Stimulated activated naive B cell treated with anti-CD40 and anti-IgM and Interleukin-4, amounts not matched to agents 10 μg/mL and 1 μg/mL and 100 μg/mL, for 72 hours (primary cell): ENCODE measurements at regions not wholly inside any gene's neighbourhood (a gene's known extent, or its start where the extent isn't known, plus 50 kb on each side); places are given as distances from the start of the nearest gene placed in this dataset.

Source experiments
- ATAC-seq, 2 donors: fragments of 150-1000 bp; cut with Tn5 transposase; replicated peaks; 2 replicates each; pipeline ENCODE4 v1.10.0; 2021; ENCODE audit warnings: moderate library complexity in 1 of 2
- DNase-seq: peaks from one replicate; pipeline ENCODE4 v3.0.0; 2021
- H3K27ac Mint-ChIP-seq: one replicate; pipeline ENCODE4 v1.8.0; 2022; ENCODE audit warnings: mild to moderate bottlenecking, mixed read lengths
- H3K27me3 Mint-ChIP-seq, 2 donors: one replicate each; pipeline ENCODE4 v1.8.0; 2022; ENCODE audit warnings: mixed read lengths in 2 of 2
- H3K36me3 Mint-ChIP-seq, 2 donors: one replicate each; pipeline ENCODE4 v1.8.0; 2022; ENCODE audit warnings: mixed read lengths in 2 of 2, mild to moderate bottlenecking in 1 of 2
- H3K4me1 Mint-ChIP-seq, 2 donors: one replicate each; pipeline ENCODE4 v1.8.0; 2022; ENCODE audit warnings: mixed read lengths in 2 of 2, mild to moderate bottlenecking in 1 of 2
- H3K4me3 Mint-ChIP-seq, 2 donors: one replicate each; pipeline ENCODE4 v1.8.0; 2022; ENCODE audit warnings: mild to moderate bottlenecking in 2 of 2, mixed read lengths in 2 of 2, moderate library complexity in 1 of 2
- H3K9me3 Mint-ChIP-seq, 2 donors: one replicate each; pipeline ENCODE4 v1.8.0; 2022; ENCODE audit warnings: mixed read lengths in 2 of 2, mild to moderate bottlenecking in 1 of 2

GRCh38 chr22:34129691-34130486 lies 209.6 kb upstream of the LARGE1 start:
- Mint-ChIP-seq H3K4me1 (no peaks in the 10 kb centered on the region), H3K36me3 (no peaks in the 10 kb centered on the region), H3K27me3 (peaks cover 11 to 26% of the 10 kb centered on the region in 2 donors), H3K27ac (no peak overlapping the region), H3K9me3 (no peaks in the 10 kb centered on the region), H3K4me3 (no peak overlapping the region)
- DNase-seq (no peak), ATAC-seq (no peak)

- Mint-ChIP-seq H3K36me3 (no peaks in the 10 kb centered on the region), H3K27me3 (peaks cover 8 to 16% of the 10 kb centered on the region in 2 donors), H3K27ac (no peak overlapping the region), H3K9me3 (no peaks in the 10 kb centered on the region), H3K4me3 (no peak overlapping the region), H3K4me1 (no peaks in the 10 kb centered on the region)
- ATAC-seq (no peak), DNase-seq (no peak)
Measured at GRCh38 chr22:34135749-34136148, 215.5 kb upstream of the LARGE1 start.

DNA sequence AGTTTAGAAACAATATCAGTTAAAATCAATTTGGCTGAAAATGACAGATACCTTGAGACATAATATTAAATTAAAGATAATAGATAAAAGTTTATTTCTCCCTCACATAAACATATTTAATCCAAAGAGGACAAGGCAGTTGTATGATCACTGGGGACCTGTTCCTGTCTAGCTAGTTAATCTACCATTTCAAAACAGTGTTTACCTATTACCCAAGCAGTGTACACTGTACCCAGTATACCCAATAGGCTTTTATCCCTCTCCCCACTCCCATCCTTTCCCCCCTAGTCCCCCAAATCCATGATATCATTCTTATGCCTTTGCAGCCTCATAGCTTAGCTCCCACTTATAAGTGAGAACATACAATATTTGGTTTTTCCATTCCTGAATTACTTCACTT lies 229.7 kb upstream of the LARGE1 start:
- H3K4me3 Mint-ChIP-seq = no peak overlapping the region
- no peak for DNase-seq
- H3K27me3 Mint-ChIP-seq = peaks cover 4 to 8% of the 10 kb centered on the region in 2 donors
- H3K4me1 Mint-ChIP-seq = no peaks in the 10 kb centered on the region
- H3K9me3 Mint-ChIP-seq = peaks cover 7 to 18% of the 10 kb centered on the region in 2 donors
- ATAC-seq = no peak
- no peaks in the 10 kb centered on the region for H3K36me3 Mint-ChIP-seq
- no peak overlapping the region for H3K27ac Mint-ChIP-seq

DNA sequence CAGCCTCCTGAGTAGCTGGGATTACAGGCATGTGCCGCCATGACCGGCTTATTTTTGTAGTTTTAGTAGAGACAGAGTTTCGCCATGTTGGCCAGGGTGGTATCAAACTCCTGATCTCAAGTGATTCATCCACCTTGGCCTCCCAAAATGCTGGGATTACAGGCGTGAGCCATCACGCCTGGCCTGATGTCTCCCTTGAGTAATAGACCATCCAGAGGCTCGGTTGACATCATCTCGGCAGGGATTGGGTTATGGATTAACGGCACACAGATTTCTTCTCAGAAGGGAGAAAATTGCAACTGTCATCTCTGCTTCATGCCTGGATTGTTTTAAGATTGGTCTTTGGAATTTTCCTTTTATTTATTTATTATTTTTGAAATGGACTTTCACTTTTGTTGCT lies 239.2 kb upstream of the LARGE1 start:
- DNase-seq (no peak), ATAC-seq (no peak)
- H3K4me1 Mint-ChIP-seq = no peaks in the 10 kb centered on the region
- H3K27me3 Mint-ChIP-seq = peaks cover 0 to 20% of the 10 kb centered on the region in 2 donors
- no peaks in the 10 kb centered on the region for H3K9me3 Mint-ChIP-seq
- no peak overlapping the region for H3K4me3 Mint-ChIP-seq
- no peaks in the 10 kb centered on the region for H3K36me3 Mint-ChIP-seq
- H3K27ac Mint-ChIP-seq = no peak overlapping the region

- DNase-seq (no peak), ATAC-seq (no peak)
- Mint-ChIP-seq H3K27me3 (peaks cover 0 to 20% of the 10 kb centered on the region in 2 donors), H3K9me3 (no peaks in the 10 kb centered on the region), H3K4me1 (no peaks in the 10 kb centered on the region), H3K36me3 (no peaks in the 10 kb centered on the region), H3K27ac (no peak overlapping the region), H3K4me3 (no peak overlapping the region)
Measured at GRCh38 chr22:34160141-34160783, 240.0 kb upstream of the LARGE1 start.

DNA sequence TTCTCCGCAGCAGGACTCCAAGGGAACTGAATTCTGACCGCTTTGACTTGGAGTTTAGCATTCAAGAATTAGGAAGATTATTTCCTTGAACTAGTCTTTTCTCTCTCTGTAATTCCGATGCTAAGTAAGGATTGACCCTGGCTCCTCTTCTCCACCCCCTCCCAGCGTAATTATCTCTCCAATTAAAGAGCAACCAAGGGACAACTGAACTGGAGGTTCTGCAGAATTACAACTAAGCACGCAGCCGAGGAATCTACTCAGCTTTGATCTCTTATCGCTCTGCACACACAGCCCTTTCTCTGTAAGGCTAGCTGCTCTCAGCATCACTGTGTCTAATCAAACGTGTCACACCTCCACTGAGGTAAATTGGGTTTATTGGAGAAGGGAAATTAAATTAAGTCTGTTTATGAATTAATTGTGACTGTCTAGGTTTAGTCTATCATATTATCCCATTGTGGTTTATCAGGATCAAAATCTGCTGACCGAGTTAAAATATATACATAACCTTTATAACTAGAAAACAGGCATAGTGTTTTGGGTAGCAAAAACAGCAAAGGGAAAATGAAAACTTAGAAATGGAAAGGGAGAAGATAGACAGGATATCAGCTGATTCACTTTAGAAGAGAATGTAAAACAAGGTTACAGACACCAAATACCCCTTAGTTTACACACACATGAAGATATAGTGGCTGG lies 241.3 kb upstream of the LARGE1 start:
- Mint-ChIP-seq H3K27ac (no peak overlapping the region), H3K27me3 (peaks cover 0 to 20% of the 10 kb centered on the region in 2 donors), H3K36me3 (no peaks in the 10 kb centered on the region), H3K4me1 (no peaks in the 10 kb centered on the region), H3K9me3 (no peaks in the 10 kb centered on the region), H3K4me3 (no peak overlapping the region)
- DNase-seq (no peak), ATAC-seq (no peak)

GRCh38 chr22:34198976-34199375 lies 278.7 kb upstream of the LARGE1 start:
- no peak overlapping the region for H3K27ac Mint-ChIP-seq
- H3K27me3 Mint-ChIP-seq = no peaks in the 10 kb centered on the region
- H3K9me3 Mint-ChIP-seq = peaks cover 0 to 1% of the 10 kb centered on the region in 2 donors
- no peak for ATAC-seq
- H3K36me3 Mint-ChIP-seq = no peaks in the 10 kb centered on the region
- no peaks in the 10 kb centered on the region for H3K4me1 Mint-ChIP-seq
- H3K4me3 Mint-ChIP-seq = no peak overlapping the region
- DNase-seq = no peak

- Mint-ChIP-seq H3K4me3 (no peak overlapping the region), H3K9me3 (peaks cover 4 to 7% of the 10 kb centered on the region in 2 donors), H3K4me1 (no peaks in the 10 kb centered on the region), H3K27me3 (no peaks in the 10 kb centered on the region), H3K27ac (no peak overlapping the region), H3K36me3 (no peaks in the 10 kb centered on the region)
- ATAC-seq (no peak), DNase-seq (no peak)
Measured at GRCh38 chr22:34210301-34210700, 290.0 kb upstream of the LARGE1 start.

DNA sequence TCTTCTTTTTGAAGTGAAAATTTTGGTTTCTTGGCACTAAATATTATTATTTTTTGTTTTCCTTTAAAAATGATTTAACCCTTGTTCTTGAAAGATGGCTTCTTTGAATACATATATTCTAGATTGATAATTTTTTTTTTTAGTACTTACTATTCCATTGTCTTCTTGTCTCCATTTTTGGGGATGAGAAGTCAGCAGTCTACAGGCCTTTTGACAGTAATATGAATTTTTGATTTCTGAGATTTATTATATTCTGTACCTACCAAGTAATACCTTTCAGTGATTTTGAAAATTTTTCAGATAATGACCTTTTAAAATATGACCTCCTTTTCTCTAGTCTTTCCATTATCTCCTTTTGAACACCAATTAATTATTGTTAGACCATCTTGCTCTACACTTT lies 294.1 kb upstream of the LARGE1 start:
- Mint-ChIP-seq H3K27ac (no peak overlapping the region), H3K9me3 (peaks cover 10 to 12% of the 10 kb centered on the region in 2 donors), H3K27me3 (peaks cover 0 to 8% of the 10 kb centered on the region in 2 donors), H3K4me3 (no peak overlapping the region), H3K36me3 (no peaks in the 10 kb centered on the region), H3K4me1 (no peaks in the 10 kb centered on the region)
- DNase-seq (no peak), ATAC-seq (no peak)

- peaks cover 9 to 11% of the 10 kb centered on the region in 2 donors for H3K27me3 Mint-ChIP-seq
- H3K36me3 Mint-ChIP-seq = no peaks in the 10 kb centered on the region
- no peak overlapping the region for H3K4me3 Mint-ChIP-seq
- no peaks in the 10 kb centered on the region for H3K4me1 Mint-ChIP-seq
- no peak for ATAC-seq
- no peak for DNase-seq
- peaks cover 0 to 4% of the 10 kb centered on the region in 2 donors for H3K9me3 Mint-ChIP-seq
- no peak overlapping the region for H3K27ac Mint-ChIP-seq
Measured at GRCh38 chr22:34225278-34225677, 305.0 kb upstream of the LARGE1 start.

- H3K27me3 Mint-ChIP-seq = no peaks in the 10 kb centered on the region
- ATAC-seq = no peak
- H3K4me3 Mint-ChIP-seq = no peak overlapping the region
- no peaks in the 10 kb centered on the region for H3K4me1 Mint-ChIP-seq
- no peak for DNase-seq
- no peaks in the 10 kb centered on the region for H3K36me3 Mint-ChIP-seq
- H3K27ac Mint-ChIP-seq = no peak overlapping the region
- peaks cover 0 to 3% of the 10 kb centered on the region in 2 donors for H3K9me3 Mint-ChIP-seq
Measured at GRCh38 chr22:34236527-34236926, 316.3 kb upstream of the LARGE1 start.

DNA sequence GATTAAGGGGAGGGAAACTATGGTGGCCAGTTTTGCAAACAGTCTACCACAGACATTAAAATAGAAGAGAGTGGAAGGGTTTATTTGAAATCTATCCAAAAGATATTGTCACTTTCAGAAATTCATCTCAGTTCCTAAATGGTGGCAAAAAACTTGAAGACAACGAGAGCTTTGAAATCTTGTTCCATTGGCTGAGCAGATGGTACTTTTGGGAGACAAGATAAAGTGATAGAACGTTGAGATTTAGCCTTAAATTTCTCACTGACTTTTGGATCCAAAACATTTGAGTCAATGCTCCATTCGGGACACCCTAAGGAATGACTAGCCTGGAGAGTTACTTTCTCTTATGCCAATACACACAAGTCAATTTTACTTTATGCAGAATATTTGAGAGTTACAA lies 319.1 kb upstream of the LARGE1 start:
- no peak overlapping the region for H3K27ac Mint-ChIP-seq
- no peaks in the 10 kb centered on the region for H3K27me3 Mint-ChIP-seq
- H3K9me3 Mint-ChIP-seq = peaks cover 0 to 3% of the 10 kb centered on the region in 2 donors
- H3K4me1 Mint-ChIP-seq = no peaks in the 10 kb centered on the region
- ATAC-seq = no peak
- no peak for DNase-seq
- no peaks in the 10 kb centered on the region for H3K36me3 Mint-ChIP-seq
- no peak overlapping the region for H3K4me3 Mint-ChIP-seq

DNA sequence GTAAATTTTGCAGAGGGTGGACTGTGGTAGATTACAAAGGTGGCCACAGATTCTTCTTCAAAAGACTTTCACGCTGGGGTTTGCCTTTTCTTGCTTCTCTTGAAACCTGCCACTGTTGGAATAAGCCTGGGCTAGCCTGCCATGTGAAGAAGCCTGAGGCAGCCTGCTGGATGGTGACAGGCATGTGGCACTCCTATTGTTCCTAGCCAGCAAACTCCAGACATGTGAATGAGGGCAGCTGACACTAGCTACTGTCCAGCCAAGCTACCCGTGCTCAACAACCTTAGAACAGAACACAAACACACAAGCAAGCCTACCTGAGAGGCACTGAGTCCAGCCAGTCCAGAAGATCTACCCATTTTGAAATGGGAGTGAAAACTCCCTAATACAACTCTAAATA lies 322.7 kb upstream of the LARGE1 start:
- DNase-seq (no peak), ATAC-seq (no peak)
- H3K27me3 Mint-ChIP-seq = no peaks in the 10 kb centered on the region
- H3K4me3 Mint-ChIP-seq = no peak overlapping the region
- H3K27ac Mint-ChIP-seq = no peak overlapping the region
- H3K4me1 Mint-ChIP-seq = no peaks in the 10 kb centered on the region
- H3K36me3 Mint-ChIP-seq = no peaks in the 10 kb centered on the region
- H3K9me3 Mint-ChIP-seq = peaks cover 0 to 4% of the 10 kb centered on the region in 2 donors

DNA sequence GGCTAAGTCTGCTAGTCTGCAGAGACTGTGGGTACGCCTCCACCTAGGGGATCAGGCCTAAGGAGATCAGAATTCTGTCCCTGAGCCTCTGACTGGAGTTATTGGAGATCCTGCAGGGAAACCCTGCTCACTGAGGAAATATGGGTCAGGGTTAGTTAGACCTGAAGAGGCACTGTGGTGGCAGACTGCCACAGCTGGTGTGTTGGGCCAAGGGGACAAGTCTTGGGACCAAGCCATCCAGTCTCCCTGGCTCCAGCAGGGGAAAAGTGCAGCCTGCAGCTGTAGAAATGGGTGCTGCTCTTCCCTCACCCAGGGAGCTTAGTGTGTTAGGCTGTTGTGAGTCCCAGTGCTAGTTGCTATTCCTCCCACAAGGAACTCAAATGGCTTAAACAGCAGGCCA lies 334.8 kb upstream of the LARGE1 start:
- Mint-ChIP-seq H3K27ac (no peak overlapping the region), H3K27me3 (peaks cover 3 to 12% of the 10 kb centered on the region in 2 donors), H3K4me3 (no peak overlapping the region), H3K4me1 (no peaks in the 10 kb centered on the region), H3K36me3 (no peaks in the 10 kb centered on the region), H3K9me3 (peaks cover 19 to 22% of the 10 kb centered on the region in 2 donors)
- ATAC-seq (no peak), DNase-seq (no peak)

DNA sequence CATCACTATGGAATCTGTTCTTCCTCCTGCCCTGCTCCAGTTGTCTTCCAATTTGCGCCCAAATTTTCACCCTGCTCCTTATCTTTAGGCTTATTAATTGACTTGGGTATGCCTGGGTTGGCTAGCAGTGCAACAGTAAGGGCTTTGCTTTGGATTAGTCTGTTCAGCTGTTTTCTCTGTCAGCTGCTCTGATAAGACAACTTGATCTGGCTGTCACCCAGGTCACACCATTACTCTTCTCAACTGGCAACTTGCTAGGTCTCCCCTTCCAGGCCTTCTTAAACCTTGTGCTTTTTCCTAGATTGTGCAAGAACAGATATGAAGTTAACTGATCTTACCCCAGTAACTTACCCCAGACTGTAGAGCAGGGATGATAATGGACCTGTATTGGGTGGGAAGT lies 357.8 kb upstream of the LARGE1 start:
- Mint-ChIP-seq H3K36me3 (no peaks in the 10 kb centered on the region), H3K27ac (no peak overlapping the region), H3K27me3 (peaks cover 0 to 8% of the 10 kb centered on the region in 2 donors), H3K4me3 (no peak overlapping the region), H3K4me1 (no peaks in the 10 kb centered on the region), H3K9me3 (peaks cover 7 to 8% of the 10 kb centered on the region in 2 donors)
- ATAC-seq = no peak
- no peak for DNase-seq
